ENCODE measurements at regions not wholly inside any gene's neighbourhood (a gene's known extent, or its start where the extent isn't known, plus 50 kb on each side); places are given as distances from the start of the nearest gene placed in this dataset.
"Not testable (repeated sequence)": the region's sequence is repeated elsewhere in the genome, so short reads cannot be mapped to it uniquely, and the experiment has no call there.

DNA sequence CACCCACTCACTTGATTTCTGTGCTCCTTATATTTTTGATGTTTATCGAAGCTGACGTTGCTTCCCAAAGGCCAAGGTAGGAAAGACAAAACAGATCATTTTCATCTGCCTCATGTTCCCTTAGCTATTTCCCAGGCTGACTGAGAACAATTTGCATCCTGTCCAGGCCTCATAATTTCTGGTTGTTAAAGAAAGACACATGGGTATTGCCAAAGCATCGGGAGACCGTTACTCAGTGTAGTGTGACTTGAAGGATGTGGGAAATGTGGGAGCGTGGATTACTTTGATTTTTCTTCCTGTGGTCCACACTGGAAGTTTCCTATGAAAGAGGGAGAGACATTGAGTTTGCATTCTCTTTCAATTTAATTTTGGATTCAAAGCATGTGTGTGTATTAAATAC lies 204.6 kb downstream of the TRIB2 start:
- peaks cover 0 to 9% (median 3%) of the 10 kb centered on the region in 4 donors for H3K4me1 ChIP-seq
- 78 to 79% methylated on average over 3 to 5 of the region's 5 CpGs for WGBS, 2 donors (ENCODE audit: low coverage in 1 of 2)
- H3K4me3 ChIP-seq: no peak overlapping the region
- H3K27ac ChIP-seq: no peak overlapping the region
- TF ChIP-seq POLR2AphosphoS5 (IDR thresholded peaks at IDR 0.05) (peak in 1 of 3 donors; percentile 16), EP300 (IDR thresholded peaks at IDR 0.05; ENCODE audit: low read depth) (no peak)
- H3K9me3 ChIP-seq: no peaks in the 10 kb centered on the region
- intact Hi-C loops (cut with DNase I; ENCODE audit: low total_unique reads) (no loop called here), in situ Hi-C loops (cut with MboI; ENCODE audit: low pct_ligation_motif_present in 1 of 4, low pct_unique_long_range_greater_than_20kb in 1 of 4, low sequenced_read_pairs in 3 of 4) (loop anchor here in 1 of 4 donors (10.0 kb wide), 1 partner anchor 207 kb away; the partner anchor contains the start of gene TRIB2)
- no peak for DNase-seq
- H3K36me3 ChIP-seq: no peaks in the 10 kb centered on the region
- H3K27me3 ChIP-seq: no peaks in the 10 kb centered on the region

- Histone ChIP-seq H3K36me3 (no peaks in the 10 kb centered on the region), H3K9me3 (no peaks in the 10 kb centered on the region), H3K4me1 (peaks cover 0 to 14% (median under 1%) of the 10 kb centered on the region in 4 donors), H3K27ac (no peak overlapping the region), H3K4me3 (no peak overlapping the region), H3K27me3 (no peaks in the 10 kb centered on the region)
- 78 to 82% methylated on average over 4 of the region's 4 CpGs for WGBS, 2 donors (ENCODE audit: low coverage in 1 of 2)
- intact Hi-C loops (cut with DNase I; ENCODE audit: low total_unique reads): no loop called here
- in situ Hi-C loops (cut with MboI; ENCODE audit: low pct_ligation_motif_present in 1 of 4, low pct_unique_long_range_greater_than_20kb in 1 of 4, low sequenced_read_pairs in 3 of 4): loop anchor here in 1 of 4 donors (10.0 kb wide), 1 partner anchor 209 kb away; the partner anchor contains the start of gene TRIB2
- no peak for DNase-seq
- TF ChIP-seq POLR2A (IDR thresholded peaks at IDR 0.05) (no peak), EP300 (IDR thresholded peaks at IDR 0.05; ENCODE audit: low read depth) (no peak), CTCF (IDR thresholded peaks at IDR 0.05) (no peak), POLR2AphosphoS5 (IDR thresholded peaks at IDR 0.05) (no peak)
Measured at GRCh38 chr2:12923907-12924610, 207.3 kb downstream of the TRIB2 start.

- WGBS, 2 donors (ENCODE audit: low coverage in 1 of 2): 95% methylated on average over 37 of the region's 37 CpGs; no CpG with 5 or more reads in 1 of the 2 donors
- H3K9me3 ChIP-seq; H3K27ac ChIP-seq; intact Hi-C loops (cut with DNase I; ENCODE audit: low total_unique reads); DNase-seq; H3K4me3 ChIP-seq; H3K36me3 ChIP-seq; H3K27me3 ChIP-seq: not testable (repeated sequence)
- in situ Hi-C loops (cut with MboI; ENCODE audit: low pct_ligation_motif_present in 1 of 4, low pct_unique_long_range_greater_than_20kb in 1 of 4, low sequenced_read_pairs in 3 of 4): loop anchor here in 1 of 4 donors (10.0 kb wide), 1 partner anchor 212 kb away; the partner anchor contains the start of gene TRIB2
- peaks cover 0 to 14% (median 5%) of the 10 kb centered on the region in 4 donors for H3K4me1 ChIP-seq
Measured at GRCh38 chr2:12926641-12927040, 209.9 kb downstream of the TRIB2 start.

- DNase-seq: no peak
- Histone ChIP-seq H3K9me3 (no peaks in the 10 kb centered on the region), H3K27me3 (no peaks in the 10 kb centered on the region), H3K4me3 (no peak overlapping the region), H3K27ac (peak overlapping the region in 1 of 4 donors; percentile 12), H3K36me3 (no peaks in the 10 kb centered on the region), H3K4me1 (peaks cover 0 to 14% (median 5%) of the 10 kb centered on the region in 4 donors)
- intact Hi-C loops (cut with DNase I; ENCODE audit: low total_unique reads) (no loop called here), in situ Hi-C loops (cut with MboI; ENCODE audit: low pct_ligation_motif_present in 1 of 4, low pct_unique_long_range_greater_than_20kb in 1 of 4, low sequenced_read_pairs in 3 of 4) (loop anchor here in 1 of 4 donors (10.0 kb wide), 1 partner anchor 213 kb away; the partner anchor contains the start of gene TRIB2)
- TF ChIP-seq POLR2A (IDR thresholded peaks at IDR 0.05) (no peak), CTCF (IDR thresholded peaks at IDR 0.05) (no peak), EP300 (IDR thresholded peaks at IDR 0.05; ENCODE audit: low read depth) (no peak), POLR2AphosphoS5 (IDR thresholded peaks at IDR 0.05) (no peak)
- WGBS, 2 donors (ENCODE audit: low coverage in 1 of 2): 77 to 81% methylated on average over 5 of the region's 5 CpGs
Measured at GRCh38 chr2:12928197-12928774, 211.6 kb downstream of the TRIB2 start.

- DNase-seq: no peak
- H3K9me3 ChIP-seq: no peaks in the 10 kb centered on the region
- in situ Hi-C loops (cut with MboI; ENCODE audit: low pct_ligation_motif_present in 1 of 4, low pct_unique_long_range_greater_than_20kb in 1 of 4, low sequenced_read_pairs in 3 of 4) (loop anchor here in 1 of 4 donors (10.0 kb wide), 1 partner anchor 214 kb away; the partner anchor contains the start of gene TRIB2), intact Hi-C loops (cut with DNase I; ENCODE audit: low total_unique reads) (no loop called here)
- H3K27ac ChIP-seq: peak overlapping the region in 2 of 4 donors; percentile 12 to 29
- 29 to 44% methylated on average over 4 of the region's 4 CpGs for WGBS, 2 donors (ENCODE audit: low coverage in 1 of 2)
- H3K27me3 ChIP-seq: no peaks in the 10 kb centered on the region
- peaks cover 0 to 14% (median 5%) of the 10 kb centered on the region in 4 donors for H3K4me1 ChIP-seq
- no peak for TF ChIP-seq EP300 (IDR thresholded peaks at IDR 0.05; ENCODE audit: low read depth)
- no peak for TF ChIP-seq POLR2A (IDR thresholded peaks at IDR 0.05)
- TF ChIP-seq POLR2AphosphoS5 (IDR thresholded peaks at IDR 0.05): no peak
- no peak for TF ChIP-seq CTCF (IDR thresholded peaks at IDR 0.05)
- H3K36me3 ChIP-seq: no peaks in the 10 kb centered on the region
- no peak overlapping the region for H3K4me3 ChIP-seq
Measured at GRCh38 chr2:12928775-12929401, 212.2 kb downstream of the TRIB2 start.
